Stimulated activated CD4-positive, alpha-beta T cell treated with anti-CD3 and anti-CD28 coated beads, Interleukin-12 subunit alpha, Interleukin-12 subunit beta, amount 100 ng/mL, for 4 hours (primary cell): ENCODE measurements at regions not wholly inside any gene's neighbourhood (a gene's known extent, or its start where the extent isn't known, plus 50 kb on each side); places are given as distances from the start of the nearest gene placed in this dataset.
"Not testable (repeated sequence)": the region's sequence is repeated elsewhere in the genome, so short reads cannot be mapped to it uniquely, and the experiment has no call there.

Experiments
- DNase-seq: peaks from one replicate; pipeline ENCODE4 v3.0.0-alpha.2; 2020

DNA sequence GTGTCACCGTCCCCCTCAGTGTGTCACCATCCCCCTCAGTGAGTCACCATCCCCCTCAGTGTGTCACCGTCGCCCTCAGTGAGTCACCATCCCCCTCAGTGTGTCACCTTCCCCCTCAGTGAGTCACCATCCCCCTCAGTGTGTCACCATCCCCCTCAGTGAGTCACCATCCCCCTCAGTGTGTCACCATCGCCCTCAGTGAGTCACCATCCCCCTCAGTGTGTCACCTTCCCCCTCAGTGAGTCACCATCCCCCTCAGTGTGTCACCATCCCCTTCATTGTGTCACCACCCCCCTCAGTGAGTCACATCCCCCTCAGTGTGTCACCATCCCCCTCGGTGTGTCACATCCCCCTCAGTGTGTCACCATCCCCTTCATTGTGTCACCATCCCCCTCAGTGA is 486.1 kb upstream of the SALL3 start:
- DNase-seq: not testable (repeated sequence)

DNA sequence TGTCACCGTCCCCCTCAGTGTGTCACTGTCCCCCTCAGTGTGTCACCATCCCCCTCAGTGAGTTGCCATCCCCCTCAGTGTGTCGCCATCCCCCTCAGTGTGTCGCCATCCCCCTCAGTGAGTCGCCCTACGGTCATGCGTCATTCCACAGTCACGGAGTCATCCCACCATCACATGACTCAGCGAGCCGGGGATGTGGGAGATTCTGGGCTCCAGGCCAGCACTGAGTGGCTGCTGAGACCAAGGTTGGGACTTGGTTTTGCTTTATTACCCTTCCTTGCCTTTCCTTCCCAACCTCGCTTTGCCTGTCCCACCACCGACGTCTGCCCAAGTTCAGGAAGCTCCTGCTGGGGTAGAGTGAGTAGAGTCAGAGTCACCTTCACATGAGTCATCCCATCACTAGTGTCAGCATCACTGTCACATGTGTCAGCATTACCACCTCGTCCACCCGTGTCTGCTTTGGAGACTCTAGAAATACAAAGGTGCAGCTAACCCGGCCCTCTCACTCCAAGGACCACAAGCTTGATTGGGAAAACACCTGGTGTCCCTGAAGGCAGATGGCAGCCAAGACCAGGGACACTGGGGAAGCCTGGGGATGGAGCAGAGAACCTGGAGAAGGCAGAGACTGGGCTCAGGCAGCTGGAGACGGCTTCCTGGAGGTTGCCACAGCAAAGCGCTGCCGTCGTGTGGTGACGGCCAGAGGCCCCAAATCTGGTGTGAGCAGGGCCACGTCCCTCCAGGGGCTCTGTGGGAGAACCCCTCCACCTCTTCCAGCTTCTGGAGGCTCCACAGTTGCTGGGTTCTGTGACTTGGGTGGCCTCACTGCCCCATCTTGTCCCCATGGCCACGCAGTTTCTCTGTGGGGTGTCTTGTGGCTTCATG is 485.2 kb upstream of the SALL3 start:
- DNase-seq: no peak

DNA sequence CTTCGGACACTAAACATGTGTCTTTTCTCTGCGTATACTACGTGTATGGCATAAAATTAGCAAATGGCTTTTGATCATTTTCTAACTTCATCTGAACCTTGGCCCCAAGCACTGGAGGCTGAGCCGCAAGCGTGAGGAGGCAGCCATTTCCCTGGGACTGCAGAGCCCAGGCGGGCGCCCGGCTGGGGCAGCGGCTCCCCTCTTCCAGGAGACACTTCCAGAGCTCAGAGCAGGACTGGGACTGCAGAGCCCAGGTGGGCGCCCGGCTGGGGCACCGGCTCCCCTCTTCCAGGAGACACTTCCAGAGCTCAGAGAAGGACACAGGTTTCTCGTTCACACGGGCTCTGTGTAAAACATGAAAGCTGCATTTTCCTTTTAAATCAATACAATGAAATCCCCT is 484.1 kb upstream of the SALL3 start:
- DNase-seq: no peak

DNA sequence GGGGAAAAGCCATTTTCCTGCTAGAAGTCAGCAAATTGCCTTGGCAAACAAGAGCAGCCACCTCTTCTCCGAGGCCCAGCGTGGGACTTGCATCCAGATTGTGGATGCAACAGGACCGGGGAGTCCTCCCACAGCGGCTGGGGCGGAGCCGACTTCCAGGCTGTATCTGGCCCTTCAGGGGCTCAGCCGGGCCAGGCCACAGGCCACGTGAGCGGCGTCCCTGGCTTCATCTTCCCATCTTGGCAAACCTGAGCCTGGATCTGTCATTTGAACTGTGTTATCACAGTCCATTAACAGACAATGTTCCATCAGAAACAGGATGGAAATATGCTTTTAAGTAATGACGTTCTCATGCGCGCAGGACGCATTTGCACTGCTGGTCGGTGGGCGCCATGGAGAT is 483.5 kb upstream of the SALL3 start:
- DNase-seq: no peak

DNA sequence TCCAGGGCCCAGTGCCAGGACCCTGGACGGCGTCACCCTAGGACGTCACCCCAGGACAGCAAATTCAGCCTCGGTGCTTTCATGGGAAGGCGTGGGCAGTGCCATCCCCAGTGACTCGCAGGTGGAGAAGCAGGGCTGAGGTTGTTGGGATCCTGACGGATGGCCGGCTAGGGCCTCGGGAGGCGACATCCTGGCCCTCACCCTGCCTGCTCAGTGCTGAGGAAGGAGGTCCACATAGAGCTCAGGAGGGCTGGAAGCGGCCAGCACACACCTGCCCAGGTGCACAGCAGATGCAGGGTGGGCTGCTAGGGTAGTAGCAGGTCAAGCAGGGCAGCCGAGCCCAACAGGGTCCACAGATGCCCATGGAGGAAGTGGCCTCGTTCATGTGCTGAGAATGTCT is 482.0 kb upstream of the SALL3 start:
- DNase-seq: no peak

DNA sequence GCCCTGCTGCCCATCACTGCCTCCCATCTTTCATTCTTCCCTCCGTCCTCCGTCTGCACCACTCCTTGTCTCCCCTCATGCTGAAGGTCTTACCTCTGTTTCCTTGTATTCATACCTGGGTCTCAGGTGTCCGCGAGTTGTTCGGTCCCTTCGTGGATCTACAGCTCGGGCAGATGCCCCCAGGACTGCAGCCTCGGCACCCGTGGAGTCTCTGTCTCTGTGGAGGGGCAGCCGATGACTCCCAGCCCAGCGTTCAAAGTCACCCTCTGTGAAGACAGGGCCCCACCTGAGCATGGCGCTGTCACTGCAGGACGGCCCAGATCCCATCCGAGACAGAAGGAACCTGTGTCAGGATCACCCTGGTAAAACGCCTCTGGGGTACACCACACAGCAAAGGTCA is 480.0 kb upstream of the SALL3 start:
- DNase-seq: no peak

DNA sequence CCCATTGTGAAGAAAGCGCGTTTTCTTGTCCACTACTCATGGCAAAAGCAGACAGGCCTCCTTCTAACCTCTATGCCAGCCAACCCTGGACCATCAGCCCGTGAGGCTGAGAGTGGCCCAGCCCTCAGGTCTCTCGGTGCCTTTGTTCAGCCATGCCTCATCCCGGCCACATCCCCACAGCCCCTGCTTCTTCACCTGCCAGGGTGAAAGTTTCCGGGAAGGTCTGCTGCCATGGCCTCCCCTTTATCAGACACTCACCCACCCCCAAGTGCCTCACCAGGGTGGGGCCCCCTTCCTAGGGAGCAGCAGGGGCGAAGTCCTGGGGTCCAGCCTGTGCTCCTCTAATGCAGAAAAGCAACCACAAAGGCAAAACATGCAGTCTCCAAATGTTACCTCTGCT is 478.4 kb upstream of the SALL3 start:
- DNase-seq: no peak

DNA sequence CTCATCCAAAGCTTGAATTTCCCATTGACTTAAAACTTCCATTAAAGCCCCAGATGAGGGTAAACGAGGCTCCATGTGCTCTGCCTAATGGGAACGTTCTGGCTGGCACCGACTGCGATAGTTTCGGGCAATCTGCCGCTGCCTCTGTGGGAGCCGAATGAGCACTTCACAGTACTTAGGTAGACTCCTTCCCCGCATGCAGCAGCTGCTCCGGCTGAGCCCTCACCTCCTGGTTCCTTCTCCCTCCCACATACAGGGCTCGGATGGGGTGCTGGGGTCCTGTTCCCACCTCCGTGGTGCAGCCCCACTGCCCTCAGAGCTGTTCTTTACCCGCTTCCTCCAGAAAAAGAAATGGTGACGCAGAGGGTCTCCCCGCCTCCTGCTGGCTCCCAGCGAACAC is 476.5 kb upstream of the SALL3 start:
- no peak for DNase-seq

DNA sequence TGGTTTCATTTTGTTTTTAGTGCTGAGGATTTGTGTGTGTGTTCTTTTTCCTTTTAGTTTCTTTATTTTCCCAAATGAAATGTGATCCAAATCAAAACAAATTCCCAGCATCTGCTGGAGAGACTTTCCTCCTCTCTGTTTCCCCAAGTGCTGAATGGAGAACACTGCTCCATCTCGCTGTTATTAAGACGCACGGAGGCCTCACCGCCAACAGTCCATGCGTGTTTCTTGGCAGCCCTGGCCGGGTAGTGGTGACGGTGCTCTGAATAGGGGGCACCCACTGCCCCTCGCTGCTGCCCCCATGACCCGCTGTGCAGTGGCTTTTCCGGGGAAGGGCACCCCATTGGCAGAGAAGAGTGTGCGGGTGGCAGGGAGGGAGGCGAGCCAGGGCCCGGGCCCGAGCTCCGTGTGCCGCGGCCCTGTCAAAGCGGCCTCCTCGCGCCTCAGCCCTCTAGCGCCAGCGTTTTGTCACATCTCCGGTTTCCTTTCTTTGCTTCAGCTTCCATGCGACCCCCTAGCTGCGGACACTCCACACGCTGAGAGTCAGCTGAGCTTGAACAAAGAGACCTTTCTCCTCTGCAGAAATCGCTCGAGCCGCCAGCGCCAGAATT is 473.7 kb upstream of the SALL3 start:
- DNase-seq: no peak

DNA sequence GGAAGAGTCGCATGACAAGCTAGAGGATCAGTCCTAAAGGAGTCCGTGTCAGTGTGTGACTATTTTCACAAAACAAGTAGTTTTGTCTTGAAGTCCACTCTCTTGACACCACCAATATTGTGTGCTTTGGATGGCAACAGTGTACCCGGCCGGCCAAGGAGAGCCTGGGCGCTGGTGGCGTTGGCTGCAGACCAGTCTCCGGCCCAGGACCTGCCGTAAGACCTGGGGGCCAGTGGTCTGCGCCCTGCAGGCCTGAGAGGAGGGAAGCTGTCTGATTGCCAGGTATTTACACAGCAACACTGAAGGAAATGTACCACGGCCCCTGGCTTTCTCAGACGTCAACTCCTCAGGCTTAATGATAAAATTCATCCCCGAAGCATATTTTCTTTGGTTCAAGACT is 472.4 kb upstream of the SALL3 start:
- DNase-seq: no peak

DNA sequence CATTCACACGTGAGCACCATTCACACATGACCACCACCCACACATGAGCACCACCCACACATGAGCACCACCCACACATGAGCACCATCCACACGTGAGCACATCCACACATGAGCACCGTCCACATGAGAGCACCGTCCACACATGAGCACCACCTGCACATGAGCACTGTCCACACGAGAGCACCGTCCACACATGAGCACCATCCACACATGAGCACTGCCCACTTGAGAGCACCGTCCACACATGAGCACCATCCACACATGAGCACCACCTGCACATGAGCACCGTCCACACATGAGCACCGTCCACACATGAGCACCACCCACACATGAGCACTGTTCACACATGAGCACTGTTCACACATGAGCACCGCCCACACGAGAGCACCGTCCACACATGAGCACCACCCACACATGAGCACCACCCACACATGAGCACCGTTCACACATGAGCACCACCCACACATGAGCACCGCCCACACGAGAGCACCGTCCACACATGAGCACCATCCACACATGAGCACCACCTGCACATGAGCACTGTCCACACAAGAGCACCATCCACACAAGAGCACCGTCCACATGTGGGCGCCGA is 471.3 kb upstream of the SALL3 start:
- not testable (repeated sequence) for DNase-seq

DNA sequence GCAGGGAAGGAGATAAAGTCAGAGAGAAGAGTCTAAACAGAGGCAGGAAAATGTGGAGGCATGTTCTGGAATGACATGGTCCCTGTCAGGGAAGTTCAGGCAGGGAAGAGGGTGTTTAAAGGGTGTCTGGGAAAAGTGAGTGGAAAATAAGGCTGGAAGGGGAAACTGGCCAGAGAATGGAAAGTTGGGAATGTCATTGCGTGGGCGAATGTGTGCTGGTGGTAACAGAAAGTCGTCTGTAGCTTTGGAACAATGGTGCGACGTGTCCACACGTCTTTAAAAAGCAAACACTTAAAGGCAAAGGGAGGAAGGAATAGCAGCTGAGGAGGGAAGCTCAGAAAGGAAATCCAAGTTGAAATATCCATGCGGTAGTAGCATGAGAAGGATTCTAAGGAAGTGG is 469.5 kb upstream of the SALL3 start:
- no peak for DNase-seq

DNA sequence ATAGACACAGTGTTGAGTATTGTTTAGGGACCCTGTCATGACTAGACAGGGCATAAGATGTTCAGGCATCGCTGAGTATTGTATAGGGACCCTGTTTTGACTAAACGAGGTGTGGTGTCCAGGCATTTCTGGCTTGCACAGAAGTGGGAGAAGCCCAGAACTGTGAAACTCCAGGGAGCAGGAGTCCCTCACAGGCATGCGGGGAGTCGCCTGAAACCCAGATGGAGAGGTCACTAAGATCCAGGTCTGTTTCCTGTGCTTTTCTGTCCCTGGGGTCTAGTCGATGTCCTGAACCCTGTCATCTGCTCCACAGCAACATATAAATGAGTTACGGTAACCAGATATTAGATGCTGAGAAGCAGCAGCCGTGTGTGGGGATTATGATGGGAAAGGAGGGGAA is 469.0 kb upstream of the SALL3 start:
- DNase-seq: no peak

DNA sequence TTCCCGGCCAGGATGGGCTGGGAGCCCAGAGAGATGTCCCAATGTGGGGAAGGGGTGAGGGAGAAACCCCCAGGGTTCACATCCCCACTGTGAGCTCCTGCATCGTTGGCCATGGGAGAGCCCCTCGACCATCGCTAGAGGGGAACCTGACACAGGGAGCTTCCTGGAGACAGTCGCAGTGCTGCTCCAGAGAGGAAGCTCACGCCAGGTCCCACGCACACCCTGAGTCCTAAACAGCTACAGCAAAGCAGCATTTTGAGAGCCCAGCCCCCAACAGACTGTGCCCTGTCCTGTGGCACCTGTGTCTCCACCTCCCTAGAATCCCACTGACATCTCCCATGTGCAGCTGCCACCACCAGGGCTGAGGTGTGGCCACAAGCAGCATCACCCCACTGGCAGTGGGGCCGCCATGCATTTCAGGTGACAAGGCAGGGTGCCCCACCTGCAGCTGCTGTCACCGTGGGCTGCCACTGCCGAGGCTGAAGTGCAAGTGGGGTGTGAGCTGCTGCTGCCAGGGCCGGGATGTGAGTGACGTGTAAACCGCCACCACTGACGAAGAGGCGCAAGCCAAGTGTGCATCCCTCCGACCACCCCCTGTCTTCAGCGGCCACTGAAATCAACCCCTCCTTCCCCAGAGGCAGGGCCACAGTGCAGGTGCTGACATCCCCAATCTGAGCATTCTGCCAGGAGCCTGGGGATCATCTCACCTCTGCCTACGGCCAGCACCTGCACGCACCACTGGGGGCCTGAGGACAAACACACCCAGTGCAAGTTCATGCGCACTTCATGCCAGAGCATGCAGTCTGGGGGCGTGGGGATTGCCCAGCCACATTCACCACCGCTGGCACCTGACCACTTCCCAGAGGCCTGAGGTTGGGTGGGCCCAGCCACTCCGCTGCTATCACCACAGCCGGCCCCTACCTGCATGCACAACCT is 467.7 kb upstream of the SALL3 start:
- DNase-seq: no peak

DNA sequence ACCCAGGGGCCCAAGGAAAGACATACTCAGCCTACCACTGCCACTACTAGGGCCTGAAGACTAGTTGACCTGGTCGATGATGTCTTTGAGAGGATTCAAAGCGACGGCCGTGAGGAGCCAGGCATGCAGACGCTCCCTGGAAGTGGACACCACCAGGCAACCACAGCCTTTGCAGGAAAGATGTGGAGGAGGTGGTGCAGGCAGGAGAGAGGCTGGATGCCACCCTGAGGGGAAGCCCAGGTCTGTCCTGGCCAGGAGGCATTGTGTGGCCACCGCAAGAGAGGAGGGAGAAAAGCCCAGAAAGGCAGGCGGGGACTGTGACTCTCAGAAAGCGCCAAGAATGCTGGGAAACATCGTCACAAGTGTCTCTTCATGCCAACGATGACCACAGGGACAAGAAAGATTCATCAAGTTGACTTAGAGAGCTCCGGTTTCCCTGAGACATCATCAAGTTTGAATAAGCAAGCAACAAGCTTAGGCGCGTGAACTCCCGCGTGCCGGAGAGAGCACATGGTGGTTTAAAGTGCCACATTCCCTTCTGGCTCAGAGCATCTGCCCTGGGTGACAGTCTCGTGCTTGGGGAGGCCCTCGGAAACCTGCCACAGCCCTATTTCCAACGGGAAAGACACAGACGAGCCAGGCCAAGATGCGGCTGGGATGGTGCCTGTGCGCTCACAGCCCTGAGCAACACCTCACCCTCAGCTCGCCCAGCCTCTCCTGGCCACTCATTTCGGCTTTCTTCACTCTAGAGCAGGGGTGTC is 464.5 kb upstream of the SALL3 start:
- DNase-seq: no peak

DNA sequence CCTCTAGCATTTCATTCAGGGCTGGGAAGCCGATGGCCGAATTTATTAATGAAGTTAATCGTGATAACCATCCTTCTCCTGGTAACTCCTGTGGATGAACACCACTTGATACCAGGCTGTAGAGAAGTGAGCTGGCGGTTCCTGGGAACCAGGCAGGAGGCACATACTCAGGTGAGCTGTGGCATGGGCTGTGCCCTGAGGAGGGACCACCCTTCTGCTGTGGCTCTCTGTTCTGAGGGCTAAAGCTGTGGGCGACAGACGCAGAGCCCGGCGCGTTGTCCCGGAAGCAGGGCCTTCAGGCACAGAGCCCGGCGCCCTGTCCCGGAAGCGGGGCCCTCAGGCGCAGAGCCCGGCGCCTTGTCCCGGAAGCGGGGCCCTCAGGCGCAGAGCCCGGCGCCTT is 462.3 kb upstream of the SALL3 start:
- no peak for DNase-seq

DNA sequence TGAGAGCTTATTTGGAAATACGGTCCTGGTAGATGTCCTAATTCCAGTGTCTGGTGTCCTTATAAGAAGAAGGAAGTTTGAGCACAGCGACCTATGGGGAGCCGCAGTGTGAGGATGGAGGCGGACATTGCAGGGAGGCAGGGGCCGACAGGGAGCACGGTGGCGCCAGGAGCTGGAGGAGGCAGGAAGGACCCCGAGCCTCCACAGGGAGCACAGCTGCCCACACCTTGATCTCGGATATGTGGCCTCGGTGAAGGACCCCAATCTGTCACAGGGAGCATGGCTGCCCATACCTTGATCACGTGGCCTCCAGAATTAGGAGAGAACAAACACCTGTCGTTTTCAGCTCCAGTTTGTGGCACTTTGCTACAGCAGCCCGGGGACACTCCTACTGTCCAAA is 461.6 kb upstream of the SALL3 start:
- no peak for DNase-seq

DNA sequence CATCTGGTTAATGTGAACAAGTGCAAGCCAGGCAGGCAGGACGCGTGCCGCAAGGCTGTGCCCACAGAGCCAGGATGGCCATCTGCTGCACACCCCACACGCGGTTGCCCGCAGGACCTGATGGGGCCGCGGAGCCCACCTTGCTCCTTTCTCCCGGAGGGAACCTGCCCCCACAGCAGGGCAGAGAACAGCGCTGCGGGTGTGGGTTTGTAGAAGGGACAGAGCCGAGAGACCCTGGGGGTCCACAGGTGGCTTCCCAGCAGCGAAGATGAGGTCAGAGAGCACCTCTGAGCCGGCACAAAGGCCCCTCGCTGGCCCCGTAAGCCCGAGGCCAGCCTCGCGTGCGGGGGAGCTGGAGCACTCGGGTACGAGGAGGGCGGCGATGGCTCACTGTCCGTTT is 460.8 kb upstream of the SALL3 start:
- DNase-seq: no peak

DNA sequence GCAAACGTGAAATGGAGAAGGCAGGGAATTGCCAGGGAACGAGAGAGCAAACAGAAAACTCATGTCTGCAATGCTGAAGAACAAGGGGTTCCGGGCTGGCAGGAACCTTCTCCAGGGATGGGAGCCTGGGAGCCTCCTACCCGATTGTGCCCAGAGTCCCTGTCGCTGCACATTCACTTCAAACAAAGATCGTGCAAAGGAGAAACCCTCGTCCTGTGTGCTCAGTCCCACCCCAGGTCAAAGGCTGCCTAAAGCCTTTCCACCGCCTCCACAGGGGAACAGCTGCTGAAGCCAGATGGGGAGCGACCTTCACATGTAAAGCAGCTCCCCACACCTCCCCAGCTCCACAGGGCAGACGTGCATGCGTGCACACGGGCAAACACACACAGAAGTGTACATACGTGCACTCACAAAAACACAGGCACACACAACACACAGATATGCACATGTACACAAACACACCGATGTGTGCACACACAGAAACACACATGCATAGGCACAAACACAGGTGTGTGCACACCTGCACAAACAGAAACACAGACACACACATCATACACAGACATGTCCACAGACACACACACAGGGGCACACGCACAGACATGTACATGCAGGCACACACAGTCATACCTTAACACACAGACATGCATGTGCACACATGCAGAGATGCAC is 460.1 kb upstream of the SALL3 start:
- DNase-seq: no peak

DNA sequence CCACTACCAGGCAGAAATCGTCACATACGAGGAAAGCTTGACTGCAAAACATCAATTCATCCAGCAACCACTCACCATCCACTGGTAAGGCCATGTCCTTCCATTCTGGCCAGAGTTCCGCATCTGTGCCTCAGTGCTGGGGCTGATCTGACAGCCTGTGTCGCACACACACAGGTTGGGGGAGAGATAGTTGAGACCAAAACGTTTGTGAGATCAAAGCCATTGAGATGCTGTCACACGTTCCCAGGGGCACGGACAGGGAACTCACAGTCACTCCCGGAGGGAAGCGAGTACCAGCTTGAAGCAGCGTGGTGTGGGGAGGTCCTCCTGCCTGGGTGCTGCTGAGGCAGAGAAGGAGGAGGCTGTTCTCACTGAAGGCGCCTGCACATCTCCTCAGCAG is 458.5 kb upstream of the SALL3 start:
- DNase-seq: no peak

DNA sequence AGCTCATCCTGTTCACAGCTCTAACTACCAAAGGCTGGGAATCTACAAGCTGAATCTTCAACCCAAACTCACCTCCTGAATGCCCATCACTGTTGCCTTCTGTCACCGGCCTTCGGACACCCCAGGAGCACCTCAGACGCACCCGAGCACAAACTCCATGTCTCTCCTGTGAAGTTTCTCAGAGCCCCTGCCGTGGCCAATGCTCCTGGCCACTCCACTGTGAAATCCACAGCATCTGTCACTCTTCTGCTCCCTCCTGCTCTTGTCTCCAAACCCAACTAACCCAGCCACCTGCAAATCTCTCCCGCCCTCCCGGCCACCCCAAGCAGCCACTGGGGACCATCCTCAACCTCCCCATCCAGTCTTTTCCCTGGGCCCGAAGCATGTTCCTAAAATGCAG is 457.9 kb upstream of the SALL3 start:
- DNase-seq: no peak

DNA sequence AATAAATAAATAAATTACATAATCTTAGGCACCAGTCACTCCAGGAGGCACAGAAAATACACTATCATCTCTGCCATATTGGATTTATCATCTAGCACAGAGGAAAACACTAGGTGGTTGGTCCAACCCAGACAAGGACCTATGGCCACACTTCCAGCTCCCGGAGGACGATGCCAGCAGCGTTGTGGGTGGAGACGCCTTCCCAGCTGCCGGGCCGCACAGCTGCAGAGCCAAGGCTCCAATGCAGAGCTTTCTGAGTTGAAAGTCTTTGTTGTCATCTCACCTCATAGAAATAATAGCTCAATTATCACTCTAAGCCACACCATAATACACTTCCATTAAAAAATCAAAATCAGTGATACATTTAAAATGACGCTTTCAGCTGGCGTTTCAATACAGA is 457.1 kb upstream of the SALL3 start:
- no peak for DNase-seq
